H9 (cell line): ENCODE measurements at regions not wholly inside any gene's neighbourhood (a gene's known extent, or its start where the extent isn't known, plus 50 kb on each side); places are given as distances from the start of the nearest gene placed in this dataset.

ENCODE experiments used
- DNase-seq: peaks from one replicate; pipeline ENCODE4 v3.0.0-alpha.2; 2017
- H2AFZ ChIP-seq: one replicate; pipeline ENCODE4 v1.6.1; 2013; ENCODE audit warnings: mild to moderate bottlenecking, low read length, control low read depth, moderate library complexity
- H2AK5ac ChIP-seq: 2 replicates; pipeline ENCODE4 v1.6.1; 2013; ENCODE audit warnings: low read length, control low read depth, mixed read lengths; ENCODE audit not compliant: insufficient read length
- H2BK120ac ChIP-seq: one replicate; pipeline ENCODE4 v1.6.1; 2013; ENCODE audit warnings: low read depth, mild to moderate bottlenecking, low read length, control low read depth, inconsistent platforms; ENCODE audit not compliant: poor library complexity, severe bottlenecking
- H2BK12ac ChIP-seq: 2 replicates; pipeline ENCODE4 v1.6.1; 2013; ENCODE audit warnings: low read length, control low read depth, mixed read lengths, low read depth; ENCODE audit not compliant: insufficient read length
- H2BK15ac ChIP-seq: 2 replicates; pipeline ENCODE4 v1.6.1; 2013; ENCODE audit warnings: low read depth, low read length, control low read depth
- H2BK20ac ChIP-seq: one replicate; pipeline ENCODE4 v1.6.1; 2013; ENCODE audit warnings: low read depth, mild to moderate bottlenecking, low read length, control low read depth, inconsistent platforms; ENCODE audit not compliant: poor library complexity, severe bottlenecking
- H2BK5ac ChIP-seq: 2 replicates; pipeline ENCODE4 v1.6.1; 2013; ENCODE audit warnings: low read length, control low read depth, mixed read lengths; ENCODE audit not compliant: insufficient read length
- H3K14ac ChIP-seq: 2 replicates; pipeline ENCODE4 v1.6.1; 2013; ENCODE audit warnings: low read length, control low read depth; ENCODE audit not compliant: insufficient read depth
- H3K18ac ChIP-seq: 2 replicates; pipeline ENCODE4 v1.6.1; 2013; ENCODE audit warnings: low read depth, mild to moderate bottlenecking, mixed read lengths, low read length, control low read depth; ENCODE audit not compliant: insufficient read length
- H3K23ac ChIP-seq: 2 replicates; pipeline ENCODE4 v1.6.1; 2013; ENCODE audit warnings: low read length, control low read depth, mixed read lengths, low read depth; ENCODE audit not compliant: insufficient read length
- H3K23me2 ChIP-seq: 2 replicates; pipeline ENCODE4 v1.6.1; 2013; ENCODE audit warnings: low read depth, mild to moderate bottlenecking, mixed read lengths, low read length, control low read depth; ENCODE audit not compliant: insufficient read length, poor library complexity, severe bottlenecking
- H3K27ac ChIP-seq: 2 replicates; pipeline ENCODE4 v1.5.1; 2013; ENCODE audit warnings: low read length, control low read depth, mixed read lengths, low read depth; ENCODE audit not compliant: insufficient read length
- H3K27me3 ChIP-seq: 2 replicates; pipeline ENCODE4 v1.6.1; 2013; ENCODE audit warnings: low read length, control low read depth, inconsistent platforms; ENCODE audit not compliant: insufficient read depth
- H3K4ac ChIP-seq: 2 replicates; pipeline ENCODE4 v1.6.1; 2013; ENCODE audit warnings: low read depth, mild to moderate bottlenecking, control low read depth, inconsistent platforms, low read length, moderate library complexity
- H3K4me1 ChIP-seq: 2 replicates; pipeline ENCODE4 v1.6.1; 2013; ENCODE audit warnings: low read length, control low read depth, inconsistent platforms; ENCODE audit not compliant: insufficient read depth
- H3K4me2 ChIP-seq: 2 replicates; pipeline ENCODE4 v1.6.1; 2013; ENCODE audit warnings: low read length, control low read depth, mixed read lengths; ENCODE audit not compliant: insufficient read length, insufficient read depth
- H3K56ac ChIP-seq: 2 replicates; pipeline ENCODE4 v1.6.1; 2013; ENCODE audit warnings: low read depth, mild to moderate bottlenecking, mixed read lengths, low read length, control low read depth; ENCODE audit not compliant: insufficient read length
- H3K79me1 ChIP-seq: 2 replicates; pipeline ENCODE4 v1.6.1; 2013; ENCODE audit warnings: low read depth, mild to moderate bottlenecking, moderate library complexity, low read length, control low read depth, inconsistent platforms; ENCODE audit not compliant: insufficient read depth, poor library complexity, severe bottlenecking
- H3K79me2 ChIP-seq: 2 replicates; pipeline ENCODE4 v1.6.1; 2013; ENCODE audit warnings: low read length, control low read depth, inconsistent platforms; ENCODE audit not compliant: insufficient read depth
- H3K9ac ChIP-seq: 2 replicates; pipeline ENCODE4 v1.6.1; 2013; ENCODE audit warnings: low read length, control low read depth, mixed read lengths; ENCODE audit not compliant: insufficient read length; ENCODE audit errors: extremely low read depth
- H3K9me3 ChIP-seq: one replicate; pipeline ENCODE4 v1.6.1; 2013; ENCODE audit warnings: low read depth, low read length, inconsistent platforms; ENCODE audit not compliant: control insufficient read depth
- H3T11ph ChIP-seq: one replicate; pipeline ENCODE4 v1.6.1; 2013; ENCODE audit warnings: mild to moderate bottlenecking, low read length, control low read depth, inconsistent platforms
- H4K20me1 ChIP-seq: one replicate; pipeline ENCODE4 v1.6.1; 2013; ENCODE audit not compliant: control insufficient read depth, insufficient read length, insufficient read depth
- H4K5ac ChIP-seq: 2 replicates; pipeline ENCODE4 v1.6.1; 2013; ENCODE audit warnings: low read depth, mild to moderate bottlenecking, mixed read lengths, low read length, control low read depth; ENCODE audit not compliant: insufficient read length
- H4K8ac ChIP-seq: replicated peaks from 2 replicates; pipeline ENCODE4 v1.6.1; 2013; ENCODE audit warnings: low read length, control low read depth, mixed read lengths, low read depth; ENCODE audit not compliant: insufficient read length
- H4K91ac ChIP-seq: 2 replicates; pipeline ENCODE4 v1.6.1; 2013; ENCODE audit warnings: low read depth, mild to moderate bottlenecking, moderate library complexity, mixed read lengths, low read length, control low read depth; ENCODE audit not compliant: insufficient read length
- H3K27ac Mint-ChIP-seq, 3 experiments: 2 replicates in 2 of 3; 3 replicates in 1 of 3; pipeline ENCODE4 v1.8.0; 2020 to 2021; ENCODE audit warnings: mixed read lengths in 3 of 3, mild to moderate bottlenecking in 1 of 3, moderate library complexity in 1 of 3
- H3K27me3 Mint-ChIP-seq: 2 replicates; pipeline ENCODE4 v1.8.0; 2021; ENCODE audit warnings: low read depth, mild to moderate bottlenecking, moderate library complexity, mixed read lengths
- H3K36me3 Mint-ChIP-seq, 3 experiments: 2 replicates in 2 of 3; 3 replicates in 1 of 3; pipeline ENCODE4 v1.8.0; 2020 to 2021; ENCODE audit warnings: low read depth in 3 of 3, mixed read lengths in 3 of 3; ENCODE audit not compliant: insufficient read depth in 1 of 3
- H3K4me1 Mint-ChIP-seq, 2 experiments: 2 replicates each; pipeline ENCODE4 v1.8.0; 2020; ENCODE audit warnings: mixed read lengths in 2 of 2
- H3K4me3 Mint-ChIP-seq, 2 experiments: 2 replicates in 1 of 2; 3 replicates in 1 of 2; pipeline ENCODE4 v1.8.0; 2020 to 2021; ENCODE audit warnings: mild to moderate bottlenecking in 2 of 2, mixed read lengths in 2 of 2, moderate library complexity in 1 of 2
- H3K9me3 Mint-ChIP-seq, 2 experiments: 2 replicates in 1 of 2; 3 replicates in 1 of 2; pipeline ENCODE4 v1.8.0; 2020; ENCODE audit warnings: mild to moderate bottlenecking in 2 of 2, mixed read lengths in 2 of 2, moderate library complexity in 1 of 2
- WGBS: extraction: QIAGEN DNeasy Blood & Tissue Kit; methylation state at CpG from one replicate; pipeline ENCODE4 v1.1.7; 2013; ENCODE audit warnings: missing lambda C conversion rate, low lambda C conversion rate, mixed read lengths; ENCODE audit not compliant: insufficient read length; ENCODE audit errors: extremely low coverage; 5-methylcytosine and 5-hydroxymethylcytosine counted together
- TF ChIP-seq, protein P1 (sequence below): fragments of 200-600 bp; sonication (generic); conservative IDR thresholded peaks from 3 replicates; pipeline ENCODE4 v1.8.0; 2021; ENCODE audit warnings: antibody characterized with exemption, mild to moderate bottlenecking

DNA sequence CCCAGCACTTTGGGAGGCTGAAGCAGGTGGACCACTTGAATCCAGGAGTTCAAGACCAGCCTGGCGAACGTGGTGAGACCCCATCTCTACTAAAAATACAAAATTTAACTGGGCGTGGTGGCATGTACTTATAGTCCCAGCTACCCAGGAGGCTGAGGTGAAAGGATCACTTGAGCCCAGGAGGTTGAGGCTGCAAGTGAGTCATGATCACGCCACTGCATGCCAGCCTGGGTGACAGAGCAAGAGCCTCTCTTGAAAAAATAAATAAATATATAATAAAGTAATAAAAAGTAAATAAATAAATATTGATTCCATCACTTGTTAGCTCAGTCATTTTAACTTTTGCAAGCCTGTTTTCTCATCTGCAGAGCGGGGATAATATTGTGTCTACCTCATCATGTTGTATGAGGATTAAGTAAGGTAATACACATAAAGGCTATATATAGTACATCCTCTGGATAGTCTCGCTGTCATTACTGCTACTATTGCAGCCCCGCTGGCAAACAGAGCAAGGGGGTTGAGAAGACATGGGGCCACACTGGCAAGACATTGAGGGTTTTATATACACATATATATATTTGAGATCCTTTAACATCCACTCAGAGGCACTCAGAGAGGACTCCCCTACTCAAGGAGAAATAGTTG is 210.9 kb downstream of the C9orf152 start:
- no peak overlapping the region for H3K4ac ChIP-seq
- peaks cover 2 to 6% of the 10 kb centered on the region in 2 experiments; a peak in 2 of 4 replicates for H3K4me1 Mint-ChIP-seq
- no CpG with 5 or more reads among the region's 7 CpGs for WGBS
- H3K9me3 Mint-ChIP-seq = peaks cover 14 to 24% of the 10 kb centered on the region in 2 experiments; a peak in 4 of 5 replicates
- no peaks in the 10 kb centered on the region for H3K4me1 ChIP-seq
- no peak overlapping the region for H3K27ac Mint-ChIP-seq
- H4K20me1 ChIP-seq = no peaks in the 10 kb centered on the region
- no peak overlapping the region for H3K4me3 Mint-ChIP-seq
- no peaks in the 10 kb centered on the region for H3K9me3 ChIP-seq
- peaks cover 8 to 22% (median 15%) of the 10 kb centered on the region in 3 experiments for H3K36me3 Mint-ChIP-seq
- H3K27me3 ChIP-seq = no peaks in the 10 kb centered on the region
- TF ChIP-seq, protein P1, sequence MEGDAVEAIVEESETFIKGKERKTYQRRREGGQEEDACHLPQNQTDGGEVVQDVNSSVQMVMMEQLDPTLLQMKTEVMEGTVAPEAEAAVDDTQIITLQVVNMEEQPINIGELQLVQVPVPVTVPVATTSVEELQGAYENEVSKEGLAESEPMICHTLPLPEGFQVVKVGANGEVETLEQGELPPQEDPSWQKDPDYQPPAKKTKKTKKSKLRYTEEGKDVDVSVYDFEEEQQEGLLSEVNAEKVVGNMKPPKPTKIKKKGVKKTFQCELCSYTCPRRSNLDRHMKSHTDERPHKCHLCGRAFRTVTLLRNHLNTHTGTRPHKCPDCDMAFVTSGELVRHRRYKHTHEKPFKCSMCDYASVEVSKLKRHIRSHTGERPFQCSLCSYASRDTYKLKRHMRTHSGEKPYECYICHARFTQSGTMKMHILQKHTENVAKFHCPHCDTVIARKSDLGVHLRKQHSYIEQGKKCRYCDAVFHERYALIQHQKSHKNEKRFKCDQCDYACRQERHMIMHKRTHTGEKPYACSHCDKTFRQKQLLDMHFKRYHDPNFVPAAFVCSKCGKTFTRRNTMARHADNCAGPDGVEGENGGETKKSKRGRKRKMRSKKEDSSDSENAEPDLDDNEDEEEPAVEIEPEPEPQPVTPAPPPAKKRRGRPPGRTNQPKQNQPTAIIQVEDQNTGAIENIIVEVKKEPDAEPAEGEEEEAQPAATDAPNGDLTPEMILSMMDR = no peak
- no peak overlapping the region for H2BK12ac ChIP-seq
- H2BK20ac ChIP-seq = no peak overlapping the region
- H3K27me3 Mint-ChIP-seq = no peaks in the 10 kb centered on the region; the same call in 1 of the 2 replicates
- no peak overlapping the region for H3K23ac ChIP-seq
- no peak overlapping the region for H2AK5ac ChIP-seq
- DNase-seq = no peak
- no peak overlapping the region for H3K14ac ChIP-seq
- H3K18ac ChIP-seq = no peak overlapping the region
- H3K27ac ChIP-seq = no peak overlapping the region
- H3K56ac ChIP-seq = no peak overlapping the region
- H2AFZ ChIP-seq = no peak overlapping the region
- H2BK120ac ChIP-seq = no peak overlapping the region
- H4K91ac ChIP-seq = no peak overlapping the region
- H3K4me2 ChIP-seq = no peak overlapping the region
- H3K79me2 ChIP-seq = no peaks in the 10 kb centered on the region
- H4K8ac ChIP-seq = no peak overlapping the region
- no peak overlapping the region for H4K5ac ChIP-seq
- H2BK5ac ChIP-seq = no peak overlapping the region
- H3K79me1 ChIP-seq = no peaks in the 10 kb centered on the region
- no peak overlapping the region for H2BK15ac ChIP-seq
- no peaks in the 10 kb centered on the region for H3K23me2 ChIP-seq
- no peak overlapping the region for H3K9ac ChIP-seq
- H3T11ph ChIP-seq = no peak overlapping the region
